HCEC 1CT (cell line): ENCODE measurements at regions not wholly inside any gene's neighbourhood (a gene's known extent, or its start where the extent isn't known, plus 50 kb on each side); places are given as distances from the start of the nearest gene placed in this dataset.
"Not testable (repeated sequence)": the region's sequence is repeated elsewhere in the genome, so short reads cannot be mapped to it uniquely, and the experiment has no call there.

Source experiments
- DNase-seq: peaks from one replicate; pipeline ENCODE4 v3.0.0-alpha.2; 2017

DNA sequence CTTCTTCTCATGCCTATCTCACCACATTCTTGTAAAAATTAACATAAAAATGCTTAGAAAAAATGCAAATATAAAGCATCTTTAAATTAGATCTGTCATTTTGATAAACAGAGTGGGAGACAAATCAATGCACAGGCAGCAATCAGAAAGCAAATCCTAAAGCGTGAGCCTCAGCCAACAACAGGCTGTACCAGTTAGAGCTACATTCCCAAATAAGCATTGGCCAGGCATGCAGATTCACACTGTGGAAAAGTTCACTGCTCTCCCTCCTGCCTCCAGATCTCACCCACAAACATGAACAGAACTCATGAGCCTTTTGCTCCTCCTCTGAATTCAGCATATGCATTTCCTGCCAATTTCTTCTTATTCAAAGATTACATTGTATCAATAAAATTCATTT is 115.2 kb upstream of the FAT3 start:
- no peak for DNase-seq

DNA sequence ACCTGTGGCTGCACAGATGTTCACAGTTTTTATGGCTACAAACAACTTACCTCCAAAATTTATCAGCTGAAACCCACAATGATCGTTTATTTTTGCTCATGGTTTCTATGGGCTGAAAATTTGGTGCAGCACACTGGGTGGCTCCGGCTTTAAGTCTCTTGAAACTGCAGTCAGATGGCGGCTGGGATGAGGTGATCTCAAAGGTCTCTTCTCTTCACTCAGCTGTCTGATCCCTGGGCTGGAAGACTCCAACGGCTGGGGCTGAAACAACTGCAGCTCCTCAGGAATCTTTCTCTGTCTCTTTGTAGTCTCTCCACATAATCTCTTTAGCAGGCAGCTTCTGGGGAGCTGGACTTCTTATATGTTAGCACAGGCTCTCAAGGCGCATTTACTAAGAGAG is 117.3 kb upstream of the FAT3 start:
- DNase-seq, result no peak

DNA sequence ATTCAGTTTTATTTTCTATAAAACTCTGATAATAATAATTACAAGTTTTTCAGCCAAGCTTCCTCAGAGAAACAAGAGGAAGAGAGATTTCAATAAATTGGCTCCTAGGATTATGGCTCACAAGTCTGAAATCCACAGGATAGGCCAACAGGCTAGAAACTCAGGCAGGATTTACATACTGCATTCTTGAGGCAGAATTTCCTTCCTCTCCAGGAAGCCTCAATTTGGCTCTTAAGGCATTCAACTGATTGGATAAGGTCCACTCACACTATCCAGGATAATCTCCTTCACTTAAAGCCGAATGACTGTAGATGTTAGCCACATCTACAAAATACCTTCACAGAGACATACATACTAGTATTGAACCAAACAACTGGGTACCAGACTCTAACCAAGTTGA is 120.3 kb upstream of the FAT3 start:
- no peak for DNase-seq

DNA sequence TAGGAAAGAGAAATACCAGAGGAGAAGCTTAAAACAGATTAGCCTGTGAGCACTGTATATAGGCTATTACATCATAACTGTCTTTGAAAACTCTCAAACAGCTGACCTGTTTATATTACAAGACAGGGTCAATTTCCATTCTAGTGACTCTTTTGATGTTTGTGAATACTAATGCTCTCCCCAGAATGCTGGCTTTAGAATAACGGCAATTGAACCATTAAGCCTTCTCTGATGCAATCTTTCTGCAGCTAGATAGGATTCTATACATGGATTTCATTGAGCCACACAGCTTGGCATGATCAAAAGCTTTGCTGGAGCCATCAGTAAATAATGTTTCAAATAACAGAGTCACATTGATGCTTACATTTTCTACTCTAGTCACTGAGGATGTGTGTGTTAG is 122.7 kb upstream of the FAT3 start:
- DNase-seq, result no peak

DNA sequence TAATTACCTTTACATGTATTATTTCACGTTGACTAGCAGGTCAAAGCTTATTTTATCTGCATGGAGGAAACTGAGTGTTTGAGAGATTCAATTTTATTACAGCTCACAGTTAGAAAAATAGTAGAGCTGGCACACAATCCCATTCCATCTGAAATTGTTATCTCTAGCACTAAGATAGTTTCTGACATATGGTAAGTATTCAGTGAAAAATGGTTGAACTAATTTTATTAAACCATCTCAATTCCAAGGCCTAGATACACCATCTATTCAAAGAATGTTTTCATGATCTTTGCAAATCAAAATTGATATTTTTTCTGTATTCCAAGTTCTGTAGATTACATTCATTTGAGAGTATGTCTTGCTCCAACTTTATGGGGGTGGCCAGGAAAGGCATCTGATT is 125.4 kb upstream of the FAT3 start:
- DNase-seq, result no peak

DNA sequence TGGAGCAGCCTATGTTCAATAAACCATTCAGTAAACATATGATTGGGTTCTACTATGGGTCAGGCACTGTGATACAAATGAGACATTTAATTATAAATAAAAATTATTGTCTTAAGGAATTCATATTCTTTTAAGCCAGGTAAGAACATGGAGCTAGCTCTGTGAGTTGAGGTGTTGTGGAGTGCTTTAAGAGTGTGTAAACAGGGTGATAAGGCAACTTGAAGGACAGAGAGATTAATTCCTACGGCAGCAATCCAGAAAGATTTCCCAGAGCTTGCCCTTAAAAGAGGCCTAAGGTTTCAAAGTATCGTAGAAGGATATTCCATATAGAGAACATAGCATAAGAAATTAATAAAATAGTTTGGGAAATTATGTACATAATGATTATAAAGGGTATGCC is 126.4 kb upstream of the FAT3 start:
- DNase-seq, result no peak

DNA sequence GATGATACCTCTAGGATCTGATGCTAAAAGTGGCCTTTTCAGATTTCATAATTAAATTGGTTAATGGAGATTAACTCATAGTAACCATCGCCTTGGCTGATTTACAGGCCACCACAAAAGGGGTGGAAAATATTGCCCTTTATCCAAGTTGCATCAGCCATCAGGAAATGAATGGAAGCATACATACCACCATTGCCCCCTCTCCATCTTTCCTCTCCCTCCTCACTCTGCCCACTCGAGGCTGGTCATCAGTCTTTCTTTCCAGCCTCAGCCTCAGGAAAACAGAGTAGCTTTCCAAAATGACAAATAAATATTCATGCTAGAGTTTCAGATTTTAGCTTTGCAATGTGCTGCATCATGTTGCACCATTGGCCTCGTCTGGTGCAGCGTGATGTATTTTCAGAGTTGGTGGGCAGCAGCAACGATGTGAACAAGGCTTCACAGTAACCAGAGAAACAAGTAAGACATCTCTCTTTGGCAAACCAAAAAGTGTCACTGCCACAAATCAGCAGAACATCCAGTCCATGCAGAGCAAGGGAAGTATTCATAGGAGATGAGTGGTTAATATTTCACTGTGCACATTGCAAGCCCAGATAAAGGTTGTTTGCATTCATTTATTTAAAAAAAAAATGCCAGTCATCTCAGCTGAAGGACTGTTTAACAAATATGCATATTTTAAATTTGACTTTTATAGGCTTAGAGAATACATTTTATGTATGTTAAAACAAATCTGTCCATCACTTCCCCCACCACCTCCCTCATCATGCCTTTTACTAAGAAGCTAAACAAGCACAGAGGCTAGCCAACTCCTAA is 136.7 kb upstream of the FAT3 start:
- no peak for DNase-seq

DNA sequence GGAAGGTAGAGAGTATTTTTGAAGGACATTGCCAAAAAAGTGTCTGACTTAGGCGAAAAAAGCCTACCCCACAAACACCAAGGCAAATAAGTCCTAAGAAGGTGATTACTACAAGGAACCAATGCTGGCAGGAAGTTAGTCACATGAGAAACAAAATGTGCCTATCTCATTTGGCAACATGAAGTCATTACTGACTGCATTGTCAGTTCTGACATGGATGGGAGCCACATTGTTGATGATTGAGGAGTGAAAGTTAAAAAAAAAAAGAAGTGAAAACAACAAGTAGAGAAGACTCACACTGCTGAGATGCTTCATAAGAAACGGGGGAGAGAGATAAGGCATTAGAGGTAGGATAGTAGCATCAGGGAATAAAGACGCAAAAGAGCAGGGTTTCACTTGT is 141.5 kb upstream of the FAT3 start:
- DNase-seq, result no peak

DNA sequence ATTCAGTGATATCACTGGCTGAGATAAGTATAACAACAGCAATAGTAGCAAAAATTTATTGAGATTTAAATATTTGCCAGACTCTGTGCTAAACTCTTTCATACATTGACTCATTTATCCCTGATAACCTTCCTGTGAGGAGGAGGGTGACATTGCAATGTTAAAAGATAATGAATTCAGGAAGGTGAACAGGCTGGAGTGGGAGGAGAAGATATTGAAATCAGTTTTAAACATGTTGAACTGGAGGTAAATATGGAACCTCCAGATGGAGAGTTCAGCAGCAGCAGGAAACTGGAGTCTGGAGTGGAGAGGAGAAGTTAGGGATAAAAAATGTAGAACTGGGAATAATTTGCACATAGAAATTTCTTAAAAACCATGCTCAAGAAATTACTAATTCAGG is 142.0 kb upstream of the FAT3 start:
- no peak for DNase-seq

DNA sequence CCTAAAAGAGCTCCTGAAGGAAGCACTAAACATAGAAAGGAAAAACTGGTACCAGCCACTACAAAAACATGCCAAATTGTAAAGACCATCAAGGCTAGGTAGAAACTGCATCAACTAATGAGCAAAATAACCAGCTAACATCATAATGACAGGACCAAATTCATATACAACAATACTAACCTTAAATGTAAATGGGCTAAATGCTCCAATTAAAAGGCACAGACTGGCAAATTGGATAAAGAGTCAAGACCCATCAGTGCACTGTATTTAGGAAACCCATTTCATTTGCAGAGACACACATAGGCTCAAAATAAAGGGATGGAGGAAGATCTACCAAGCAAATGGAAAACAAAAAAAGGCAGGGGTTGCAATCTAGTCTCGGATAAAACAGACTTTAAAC is 150.1 kb upstream of the FAT3 start:
- DNase-seq, result not testable (repeated sequence)

DNA sequence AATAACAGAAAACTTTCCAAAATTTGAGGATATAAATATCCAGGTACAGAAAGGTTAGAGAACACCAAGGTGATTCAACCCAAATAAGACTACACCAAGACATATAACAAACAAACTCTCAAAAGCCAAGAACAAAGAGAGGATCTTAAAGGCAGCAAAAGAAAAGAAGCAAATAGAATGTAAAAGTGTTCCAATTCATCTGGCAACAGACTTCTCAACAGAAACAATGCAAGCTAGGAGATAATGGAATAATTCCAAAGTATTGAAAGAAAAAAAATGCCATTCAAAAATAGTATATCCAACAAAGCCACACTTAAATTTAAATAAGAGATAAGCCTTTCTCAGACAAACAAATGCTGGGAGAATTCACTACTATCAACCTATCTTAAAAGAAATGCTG is 153.0 kb upstream of the FAT3 start:
- no peak for DNase-seq

DNA sequence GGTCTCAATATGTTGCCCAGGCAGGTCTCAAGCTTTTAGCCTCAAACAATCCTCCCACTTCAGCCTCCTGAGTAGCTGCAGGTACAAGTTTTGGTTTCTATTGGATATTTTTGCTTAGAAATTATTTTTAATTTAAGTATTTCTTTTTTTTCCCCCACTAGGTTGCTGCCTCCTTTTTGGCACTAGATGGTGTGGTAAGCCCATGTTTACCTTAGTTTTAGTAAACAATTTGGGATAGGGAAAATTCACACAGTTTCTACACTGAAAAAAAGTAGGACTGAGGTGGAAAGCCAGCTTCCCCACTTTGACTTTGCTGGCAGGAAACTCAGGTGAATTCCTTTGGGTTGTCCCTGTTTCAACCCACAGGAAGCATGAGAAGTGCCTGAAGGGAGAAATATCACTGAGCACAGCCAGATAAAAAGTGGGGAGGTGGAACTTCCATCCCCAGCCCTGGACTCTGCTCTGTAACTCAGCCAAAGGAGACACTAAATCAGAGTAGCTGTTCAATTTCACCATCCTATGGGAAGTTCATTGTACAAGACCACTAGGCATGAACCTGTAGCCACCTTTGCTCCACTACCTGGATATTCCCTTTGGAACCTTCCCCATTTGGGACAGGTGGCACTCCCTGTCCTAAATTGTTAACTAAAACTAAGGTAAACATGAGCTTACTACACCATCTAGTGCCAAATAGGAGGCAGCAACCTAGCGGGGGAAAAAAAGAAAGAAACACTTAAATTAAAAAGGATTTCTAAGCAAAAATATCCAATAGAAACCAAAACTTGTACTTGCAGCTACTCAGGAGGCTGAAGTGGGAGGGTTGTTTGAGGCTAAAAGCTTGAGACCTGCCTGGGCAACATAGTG is 154.4 kb upstream of the FAT3 start:
- DNase-seq, result no peak

DNA sequence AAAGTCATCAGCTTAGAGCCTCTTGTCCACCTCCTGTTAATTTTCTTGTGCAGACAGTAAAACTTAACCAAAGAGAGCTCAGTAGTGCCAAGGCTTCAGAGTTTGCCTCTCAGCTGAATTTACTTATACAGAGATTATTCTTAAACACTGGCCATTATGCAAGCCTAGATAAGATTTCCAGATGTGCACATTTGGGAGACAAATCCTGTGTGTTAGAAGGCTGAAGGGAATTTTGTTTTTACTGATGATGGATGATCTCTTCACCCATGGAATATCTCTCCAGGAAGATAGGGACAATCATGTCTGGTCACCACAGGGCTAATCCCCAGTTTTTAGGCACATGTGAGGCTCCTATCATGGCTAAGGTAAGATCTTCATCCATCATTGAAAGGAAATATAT is 157.6 kb upstream of the FAT3 start:
- DNase-seq, result no peak

DNA sequence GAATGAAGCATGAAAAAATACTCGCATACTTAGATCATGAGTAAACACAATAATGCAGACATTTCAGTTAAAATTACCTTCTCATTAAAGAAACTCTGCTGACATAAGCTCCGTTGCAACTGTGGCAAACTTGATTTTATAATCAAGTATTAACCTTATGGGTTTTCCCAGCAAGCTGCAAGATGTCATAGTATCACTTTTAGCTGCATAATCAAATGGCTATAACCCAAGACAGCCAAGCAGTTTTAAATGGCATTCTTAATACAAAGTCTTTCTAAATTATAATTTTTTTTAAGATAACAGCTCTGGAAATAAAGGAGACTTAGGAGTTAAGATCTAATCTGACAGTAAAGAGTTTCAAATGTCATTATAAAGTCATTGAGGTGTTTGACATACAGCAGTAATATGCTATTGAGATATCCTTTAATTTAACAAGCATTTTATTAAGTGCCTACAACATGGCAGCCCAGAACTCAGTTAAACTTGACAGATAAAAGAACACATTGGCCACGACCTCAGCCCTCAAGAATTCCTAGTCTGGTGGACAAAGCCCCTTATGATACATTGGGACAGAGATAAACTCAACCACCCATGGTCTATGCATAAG is 163.1 kb upstream of the FAT3 start:
- no peak for DNase-seq

DNA sequence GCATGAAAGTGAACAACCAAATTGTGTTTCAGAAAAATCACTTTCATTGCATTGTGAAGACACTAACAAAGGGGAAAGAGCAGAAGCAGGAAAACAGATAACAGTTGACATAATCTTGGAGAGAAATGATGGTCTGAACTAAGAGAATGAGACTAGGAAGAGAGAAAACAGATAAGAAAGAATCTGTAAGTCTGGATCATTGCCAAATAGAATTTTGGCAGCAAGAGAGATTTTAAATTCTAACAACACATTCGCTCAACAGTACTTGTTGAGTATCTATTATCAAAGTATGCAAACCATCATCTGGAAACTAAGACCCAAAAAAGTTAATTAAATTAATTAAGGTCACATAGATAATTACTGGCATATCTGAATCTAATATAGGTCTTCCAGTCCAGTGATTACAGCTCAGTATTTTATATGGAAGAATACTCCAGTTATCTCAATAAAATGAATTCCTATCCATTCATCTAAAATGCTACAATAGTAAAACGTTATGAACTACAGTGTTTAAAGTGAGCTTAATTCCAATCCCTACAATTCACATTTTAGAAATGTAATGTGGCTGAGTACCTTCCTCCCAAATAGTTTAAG is 166.7 kb upstream of the FAT3 start:
- no peak for DNase-seq

DNA sequence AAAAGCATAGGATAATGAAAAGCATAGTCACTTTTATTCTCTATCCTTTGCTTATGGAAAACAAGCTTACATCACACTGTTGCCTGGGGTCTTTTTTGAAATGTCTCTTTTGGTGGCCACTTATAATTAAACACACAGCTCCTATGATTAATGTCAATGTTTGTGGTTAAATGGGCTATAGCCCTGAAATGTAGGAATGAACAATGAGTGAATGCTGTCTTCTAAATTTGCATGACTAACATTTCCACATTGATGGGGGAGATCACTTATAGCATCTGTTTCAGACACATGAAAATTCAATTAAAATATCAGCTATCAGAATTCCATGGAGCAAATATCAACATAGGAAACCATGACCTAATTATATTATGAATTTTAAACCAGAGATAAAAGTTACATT is 171.4 kb upstream of the FAT3 start:
- no peak for DNase-seq

DNA sequence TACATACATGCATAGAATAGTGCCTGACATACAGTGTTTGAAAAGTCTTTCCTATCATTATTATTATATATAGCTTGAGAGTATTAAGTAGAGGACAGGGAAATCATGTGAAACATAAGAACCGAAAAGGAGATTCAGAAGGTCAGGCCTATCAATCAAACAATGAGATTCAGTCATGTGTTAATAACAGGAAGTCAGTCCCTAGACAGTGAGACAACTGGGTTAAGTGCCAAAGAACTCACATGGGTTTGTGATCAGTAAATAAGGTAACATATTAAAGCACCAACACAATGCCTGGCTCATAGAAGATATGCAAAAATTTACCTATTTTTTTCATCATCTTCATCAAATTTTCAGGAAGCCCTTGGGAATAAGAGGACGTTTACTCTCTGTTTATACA is 174.3 kb upstream of the FAT3 start:
- DNase-seq, result no peak

DNA sequence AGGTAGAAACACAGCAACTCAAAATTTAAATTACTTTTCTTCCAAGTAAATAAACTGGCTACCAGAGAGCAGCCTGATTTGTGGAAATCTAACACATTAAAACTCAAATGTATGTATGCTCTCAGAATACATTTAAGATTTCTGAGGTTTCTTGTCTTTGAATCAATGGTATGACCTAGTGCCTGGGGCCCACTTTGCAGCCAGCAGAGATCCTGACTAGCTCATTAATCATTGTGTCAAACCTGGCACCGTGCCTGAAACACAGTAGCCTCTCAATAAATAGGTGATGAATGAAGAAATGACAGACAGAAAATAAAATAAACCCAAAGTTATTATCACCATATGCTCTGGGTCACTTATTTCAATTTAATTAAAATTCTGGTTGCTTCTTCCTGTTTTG is 176.2 kb upstream of the FAT3 start:
- DNase-seq, result no peak

DNA sequence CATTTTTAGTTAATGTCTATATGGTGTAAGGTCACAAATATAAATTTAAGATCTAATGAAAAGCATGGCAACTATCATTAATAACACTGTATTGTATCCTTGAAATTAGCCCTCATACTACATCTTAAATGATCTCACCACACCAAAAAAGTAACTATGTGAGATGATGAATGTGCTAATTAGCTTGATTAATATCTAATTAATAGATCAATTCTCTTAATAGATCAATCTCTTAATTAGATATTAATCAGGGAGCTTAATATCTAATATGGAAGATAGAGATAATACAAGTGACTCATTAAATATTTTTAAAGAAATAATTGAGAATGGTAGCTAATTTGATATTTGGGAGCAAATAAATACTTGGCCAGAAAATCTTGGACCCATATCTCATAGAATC is 178.5 kb upstream of the FAT3 start:
- DNase-seq, result no peak

DNA sequence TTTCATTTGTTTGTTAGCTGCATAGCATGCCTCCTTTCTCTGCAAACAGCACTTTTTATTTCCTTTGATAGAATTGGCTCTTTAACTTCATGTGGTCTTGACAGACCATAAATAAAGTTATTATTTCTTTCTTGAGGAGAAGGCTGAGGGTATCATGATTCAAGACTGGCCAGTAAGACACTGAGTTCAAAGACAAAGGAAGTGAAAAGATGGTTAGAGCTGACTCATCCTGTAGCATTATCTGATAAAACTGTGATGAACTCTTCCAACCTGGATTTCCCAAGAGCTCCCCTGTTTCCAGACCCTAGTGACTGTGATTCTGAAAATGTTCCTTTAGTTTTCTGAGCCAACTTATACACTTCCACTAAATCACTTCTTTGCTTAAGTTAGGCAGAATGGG is 179.3 kb upstream of the FAT3 start:
- no peak for DNase-seq

DNA sequence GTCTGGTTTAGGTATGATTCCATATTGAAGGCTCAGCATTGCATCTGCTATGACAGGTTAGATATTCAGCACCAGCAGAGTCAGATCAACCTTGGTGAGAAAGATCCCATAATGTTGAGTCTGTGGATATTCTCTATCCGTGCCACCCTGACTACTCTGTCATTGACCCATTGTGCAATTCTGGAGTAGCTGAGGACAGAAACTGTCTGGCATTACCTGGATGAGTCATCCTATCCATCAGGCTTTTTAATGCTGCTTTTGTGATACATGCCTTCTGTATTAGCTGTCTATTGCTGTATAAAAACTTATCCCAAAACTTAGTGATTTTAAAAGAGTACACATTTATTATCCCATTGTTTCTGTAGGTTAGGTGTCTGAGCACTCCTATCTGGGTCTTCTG is 189.1 kb upstream of the FAT3 start:
- DNase-seq, result no peak

DNA sequence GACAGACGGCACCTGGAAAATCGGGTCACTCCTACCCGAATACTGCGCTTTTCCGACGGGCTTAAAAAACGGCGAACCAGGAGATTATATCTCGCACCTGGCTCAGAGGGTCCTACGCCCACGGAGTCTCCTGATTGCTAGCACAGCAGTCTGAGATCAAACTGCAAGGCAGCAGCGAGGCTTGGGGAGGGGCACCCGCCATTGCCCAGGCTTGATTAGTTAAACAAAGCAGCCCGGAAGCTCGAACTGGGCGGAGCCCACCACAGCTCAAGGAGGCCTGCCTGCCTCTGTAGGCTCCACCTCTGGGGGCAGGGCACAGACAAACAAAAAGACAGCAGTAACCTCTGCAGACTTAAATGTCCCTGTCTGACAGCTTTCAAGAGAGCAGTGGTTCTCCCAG is 197.5 kb upstream of the FAT3 start:
- not testable (repeated sequence) for DNase-seq

DNA sequence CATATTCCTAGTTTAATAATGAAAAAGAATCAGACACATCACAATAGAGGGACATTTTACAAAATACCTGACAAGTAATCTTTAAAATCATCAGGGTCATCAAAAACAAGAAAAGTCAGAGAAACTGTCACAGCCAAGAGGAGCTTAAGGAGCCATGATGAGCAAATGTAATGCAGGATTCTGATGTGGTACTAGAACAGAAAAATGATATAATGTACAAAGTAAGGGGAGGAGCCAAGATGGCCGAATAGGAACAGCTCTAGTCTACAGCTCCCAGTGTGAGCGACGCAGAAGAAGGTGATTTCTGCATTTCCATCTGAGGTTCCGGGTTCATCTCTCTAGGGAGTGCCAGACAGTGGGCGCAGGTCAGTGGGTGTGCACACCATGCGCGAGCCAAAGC is 198.0 kb upstream of the FAT3 start:
- DNase-seq, result no peak

DNA sequence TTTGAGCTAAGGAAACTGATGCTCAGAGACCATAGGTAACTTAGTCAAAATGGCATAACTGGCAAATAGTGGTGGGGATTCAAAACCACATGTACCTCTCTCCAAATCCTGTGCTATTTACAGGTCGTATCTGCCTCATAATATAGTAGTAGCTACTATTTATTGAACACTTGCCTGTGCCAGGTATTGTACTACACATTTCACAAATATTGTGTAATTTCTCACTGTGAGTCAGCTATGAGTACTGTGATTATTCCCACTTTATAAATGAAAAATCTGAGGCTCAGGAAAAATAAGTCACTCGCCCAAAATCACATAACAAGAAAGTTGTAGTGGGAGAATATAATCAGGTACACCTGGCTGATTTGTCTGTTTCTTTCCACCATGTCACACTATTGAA is 199.8 kb upstream of the FAT3 start:
- DNase-seq, result no peak
